ENCODE measurements at regions not wholly inside any gene's neighbourhood (a gene's known extent, or its start where the extent isn't known, plus 50 kb on each side); places are given as distances from the start of the nearest gene placed in this dataset.

DNA sequence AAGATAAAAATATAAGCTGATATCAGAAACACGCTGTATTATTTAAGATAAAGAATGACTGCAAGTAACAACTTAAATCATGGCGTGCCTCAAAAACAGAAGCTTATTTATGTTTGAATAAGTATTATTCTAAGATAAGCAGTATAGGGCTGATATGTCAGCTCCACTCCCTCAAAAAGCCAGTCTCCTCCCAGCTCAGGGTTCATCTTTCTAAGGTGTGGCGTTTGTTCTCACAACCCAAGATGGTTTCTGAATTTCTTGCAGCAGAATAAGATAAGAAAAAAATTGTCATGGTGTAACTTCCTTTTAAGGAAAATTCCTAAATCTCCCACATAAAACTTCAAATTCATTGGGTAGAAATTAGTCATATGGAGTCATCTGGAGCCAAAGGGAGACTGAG is 166.1 kb upstream of the POU1F1 start:
- Histone ChIP-seq H3K4me2 (ENCODE audit: control insufficient read depth, extremely low read depth, insufficient read depth, low read depth, low read length) (no peak overlapping the region), H3K4me1 (ENCODE audit: control insufficient read depth, extremely low read depth, insufficient read depth, low read length) (no peaks in the 10 kb centered on the region), H3K9me3 (ENCODE audit: control insufficient read depth, low read depth, low read length) (no peaks in the 10 kb centered on the region), H3K27ac (ENCODE audit: control insufficient read depth, insufficient read depth, low read length) (no peak overlapping the region), H4K20me1 (ENCODE audit: control insufficient read depth, extremely low read depth, insufficient read depth, low read length) (no peaks in the 10 kb centered on the region), H3K9me1 (ENCODE audit: control insufficient read depth, extremely low read depth, insufficient read depth, low read length) (no peaks in the 10 kb centered on the region), H2AFZ (ENCODE audit: control insufficient read depth, low read length) (no peak overlapping the region), H3K4me3 (ENCODE audit: control insufficient read depth in 2 of 3, extremely low read depth in 1 of 3, insufficient read depth in 2 of 3, low read depth in 1 of 3, low read length in 3 of 3) (no peak overlapping the region), H3K79me2 (ENCODE audit: control insufficient read depth, insufficient read depth, low read length) (no peaks in the 10 kb centered on the region), H3K36me3 (ENCODE audit: control insufficient read depth in 2 of 2, extremely low read depth in 1 of 2, insufficient read depth in 2 of 2, low read length in 2 of 2) (no peaks in the 10 kb centered on the region), H3K9ac (ENCODE audit: control insufficient read depth, extremely low read depth, insufficient read depth, low read length) (no peak overlapping the region), H3K27me3 (ENCODE audit: control insufficient read depth, extremely low read depth, insufficient read depth, low read length) (no peaks in the 10 kb centered on the region)
- FAIRE-seq (no peak), DNase-seq (ENCODE audit: low read depth, low spot score) (no peak)
- dilution Hi-C loops (cut with MboI; ENCODE audit: extremely low pct_ligation_motif_present, low sequenced_read_pairs) = no loop called here
- no peak for TF ChIP-seq EZH2 (IDR thresholded peaks at IDR 0.05; ENCODE audit: low read length)
- TF ChIP-seq, protein P1, sequence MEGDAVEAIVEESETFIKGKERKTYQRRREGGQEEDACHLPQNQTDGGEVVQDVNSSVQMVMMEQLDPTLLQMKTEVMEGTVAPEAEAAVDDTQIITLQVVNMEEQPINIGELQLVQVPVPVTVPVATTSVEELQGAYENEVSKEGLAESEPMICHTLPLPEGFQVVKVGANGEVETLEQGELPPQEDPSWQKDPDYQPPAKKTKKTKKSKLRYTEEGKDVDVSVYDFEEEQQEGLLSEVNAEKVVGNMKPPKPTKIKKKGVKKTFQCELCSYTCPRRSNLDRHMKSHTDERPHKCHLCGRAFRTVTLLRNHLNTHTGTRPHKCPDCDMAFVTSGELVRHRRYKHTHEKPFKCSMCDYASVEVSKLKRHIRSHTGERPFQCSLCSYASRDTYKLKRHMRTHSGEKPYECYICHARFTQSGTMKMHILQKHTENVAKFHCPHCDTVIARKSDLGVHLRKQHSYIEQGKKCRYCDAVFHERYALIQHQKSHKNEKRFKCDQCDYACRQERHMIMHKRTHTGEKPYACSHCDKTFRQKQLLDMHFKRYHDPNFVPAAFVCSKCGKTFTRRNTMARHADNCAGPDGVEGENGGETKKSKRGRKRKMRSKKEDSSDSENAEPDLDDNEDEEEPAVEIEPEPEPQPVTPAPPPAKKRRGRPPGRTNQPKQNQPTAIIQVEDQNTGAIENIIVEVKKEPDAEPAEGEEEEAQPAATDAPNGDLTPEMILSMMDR (optimal IDR thresholded peaks at IDR 0.05 in 1 of 3, IDR thresholded peaks at IDR 0.05 in 1 of 3, conservative IDR thresholded peaks at IDR 0.05 in 1 of 3; ENCODE audit: extremely low read depth in 1 of 3, insufficient read depth in 2 of 3, low read length in 3 of 3) = no peak

DNA sequence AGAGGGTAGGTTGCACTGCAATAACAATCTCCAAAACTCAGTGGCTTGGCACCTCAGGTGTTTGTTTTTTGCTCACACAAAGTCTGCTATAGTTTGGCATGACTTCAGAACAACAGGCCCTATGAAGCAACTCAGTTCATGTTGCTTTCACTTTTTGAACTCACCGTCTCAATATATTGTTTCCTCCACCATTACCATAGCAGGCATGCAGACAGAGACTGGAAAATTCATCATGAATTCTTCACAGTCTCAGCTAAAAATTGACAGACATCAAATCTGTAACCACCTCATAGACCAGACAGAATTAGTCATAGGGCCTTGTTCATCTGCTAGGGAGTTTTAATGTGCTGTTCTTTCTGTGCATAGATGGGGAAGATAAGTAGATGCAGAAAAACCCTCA is 161.4 kb upstream of the POU1F1 start:
- H2AFZ ChIP-seq (ENCODE audit: control insufficient read depth, low read length) = no peak overlapping the region

More for the DNA sequence above, 161.4 kb upstream of the POU1F1 start:
- no peaks in the 10 kb centered on the region for H3K9me1 ChIP-seq (ENCODE audit: control insufficient read depth, extremely low read depth, insufficient read depth, low read length)
- dilution Hi-C loops (cut with MboI; ENCODE audit: extremely low pct_ligation_motif_present, low sequenced_read_pairs) = no loop called here
- DNase-seq (ENCODE audit: low read depth, low spot score) (no peak), FAIRE-seq (no peak)
- no peaks in the 10 kb centered on the region for H4K20me1 ChIP-seq (ENCODE audit: control insufficient read depth, extremely low read depth, insufficient read depth, low read length)
- no peaks in the 10 kb centered on the region for H3K27me3 ChIP-seq (ENCODE audit: control insufficient read depth, extremely low read depth, insufficient read depth, low read length)
- H3K4me2 ChIP-seq (ENCODE audit: control insufficient read depth, extremely low read depth, insufficient read depth, low read depth, low read length) = no peak overlapping the region
- TF ChIP-seq, protein P1 (optimal IDR thresholded peaks at IDR 0.05 in 1 of 3, IDR thresholded peaks at IDR 0.05 in 1 of 3, conservative IDR thresholded peaks at IDR 0.05 in 1 of 3; ENCODE audit: extremely low read depth in 1 of 3, insufficient read depth in 2 of 3, low read length in 3 of 3) = no peak
- no peak for TF ChIP-seq EZH2 (IDR thresholded peaks at IDR 0.05; ENCODE audit: low read length)
- no peaks in the 10 kb centered on the region for H3K79me2 ChIP-seq (ENCODE audit: control insufficient read depth, insufficient read depth, low read length)
- H3K4me1 ChIP-seq (ENCODE audit: control insufficient read depth, extremely low read depth, insufficient read depth, low read length) = no peaks in the 10 kb centered on the region
- no peak overlapping the region for H3K27ac ChIP-seq (ENCODE audit: control insufficient read depth, insufficient read depth, low read length)
- H3K4me3 ChIP-seq (ENCODE audit: control insufficient read depth in 2 of 3, extremely low read depth in 1 of 3, insufficient read depth in 2 of 3, low read depth in 1 of 3, low read length in 3 of 3) = no peak overlapping the region
- H3K36me3 ChIP-seq (ENCODE audit: control insufficient read depth in 2 of 2, extremely low read depth in 1 of 2, insufficient read depth in 2 of 2, low read length in 2 of 2) = no peaks in the 10 kb centered on the region
- peaks cover under 1% of the 10 kb centered on the region for H3K9me3 ChIP-seq (ENCODE audit: control insufficient read depth, low read depth, low read length)
- H3K9ac ChIP-seq (ENCODE audit: control insufficient read depth, extremely low read depth, insufficient read depth, low read length) = no peak overlapping the region

All from keratinocyte (primary cell).